ENCODE measurements at regions not wholly inside any gene's neighbourhood (a gene's known extent, or its start where the extent isn't known, plus 50 kb on each side); places are given as distances from the start of the nearest gene placed in this dataset.

- 84% methylated on average over 3 of the region's 3 CpGs; no CpG with 5 or more reads in 1 of the 2 experiments for WGBS, 2 experiments (ENCODE audit: extremely low coverage in 1 of 2, insufficient coverage in 1 of 2, insufficient read length in 1 of 2, insufficient replicate concordance in 2 of 2, low coverage in 1 of 2, low lambda C conversion rate in 2 of 2, missing lambda C conversion rate in 1 of 2)
- Histone ChIP-seq H3K4me1 (replicated peaks in 1 of 4; ENCODE audit: control insufficient read depth in 3 of 4, insufficient read depth in 4 of 4, low read length in 3 of 4) (no peaks in the 10 kb centered on the region), H2BK15ac (ENCODE audit: low read length) (no peak overlapping the region), H3K9ac (replicated peaks in 1 of 4; ENCODE audit: extremely low read depth in 1 of 4, low read depth in 3 of 4, low read length in 3 of 4) (no peak overlapping the region), H4K5ac (ENCODE audit: insufficient read length, low read depth, low read length) (no peak overlapping the region), H3K18ac (ENCODE audit: extremely low read depth, low read length) (no peak overlapping the region), H3K9me3 (ENCODE audit: insufficient read depth in 2 of 2, low read depth in 1 of 2, low read length in 1 of 2) (no peaks in the 10 kb centered on the region; a peak in 1 of 4 replicates), H3K56ac (replicated peaks; ENCODE audit: insufficient read length, low read depth, low read length) (no peak overlapping the region), H3K14ac (ENCODE audit: insufficient read length) (no peak overlapping the region), H3K79me2 (ENCODE audit: control insufficient read depth in 1 of 2, insufficient read depth in 2 of 2, low read length in 2 of 2) (no peaks in the 10 kb centered on the region), H4K8ac (ENCODE audit: extremely low read depth, insufficient read depth, low read length) (no peak overlapping the region), H2BK120ac (replicated peaks; ENCODE audit: low read depth, low read length) (no peak overlapping the region), H4K20me1 (replicated peaks in 1 of 2; ENCODE audit: control insufficient read depth in 1 of 2, insufficient read depth in 2 of 2, low read length in 2 of 2) (no peaks in the 10 kb centered on the region), H3K27me3 (replicated peaks in 1 of 4; ENCODE audit: control insufficient read depth in 3 of 4, extremely low read depth in 1 of 4, insufficient read depth in 3 of 4, low read length in 3 of 4) (no peaks in the 10 kb centered on the region), H3K4me2 (ENCODE audit: insufficient read depth in 1 of 2, low read depth in 2 of 2, low read length in 2 of 2) (no peak overlapping the region), H2BK12ac (ENCODE audit: low read depth, low read length) (no peak overlapping the region), H3K79me1 (ENCODE audit: low read depth, low read length) (no peaks in the 10 kb centered on the region), H2AK5ac (ENCODE audit: low read depth, low read length) (no peak overlapping the region), H3K23me2 (ENCODE audit: low read depth, low read length) (no peaks in the 10 kb centered on the region), H4K91ac (replicated peaks; ENCODE audit: insufficient read length, low read length) (no peak overlapping the region), H2BK5ac (ENCODE audit: low read depth, low read length) (no peak overlapping the region), H2BK20ac (ENCODE audit: low read length) (no peak overlapping the region), H3K4me3 (ENCODE audit: extremely low read depth in 1 of 4, insufficient read depth in 2 of 4, low read depth in 3 of 4, low read length in 4 of 4) (no peak overlapping the region), H3K4ac (replicated peaks; ENCODE audit: insufficient read length, low read depth, low read length) (no peak overlapping the region), H3K27ac (ENCODE audit: low read depth, low read length) (no peak overlapping the region), H2AFZ (ENCODE audit: low read length) (no peak overlapping the region), H3K36me3 (ENCODE audit: control insufficient read depth in 2 of 4, insufficient read depth in 4 of 4, low read length in 3 of 4) (no peaks in the 10 kb centered on the region), H3K23ac (ENCODE audit: insufficient read length) (no peak overlapping the region)
- FAIRE-seq (no peak), DNase-seq (ENCODE audit: low read depth in 1 of 2, low spot score in 2 of 2) (no peak)
- ChIA-PET CTCF (ENCODE audit: partially characterized antibody) (no interaction called here), POLR2A (ENCODE audit: partially characterized antibody) (no interaction called here)
- TF ChIP-seq RBBP5 (IDR thresholded peaks at IDR 0.05; ENCODE audit: borderline replicate concordance, low read depth, low read length) (no peak), USF2 (IDR thresholded peaks at IDR 0.05; ENCODE audit: low read length) (no peak), ZNF274 (IDR thresholded peaks at IDR 0.05; ENCODE audit: borderline replicate concordance, extremely low read depth, low read length) (no peak), ASH2L (IDR thresholded peaks at IDR 0.05; ENCODE audit: low read length) (no peak), NANOG (IDR thresholded peaks at IDR 0.05; ENCODE audit: insufficient read depth, low read depth, low read length, poor library complexity, severe bottlenecking) (no peak), CEBPB (IDR thresholded peaks at IDR 0.05; ENCODE audit: low read depth, low read length) (no peak), RXRA (IDR thresholded peaks at IDR 0.05; ENCODE audit: insufficient read depth, low read depth, low read length) (no peak), EGR1 (IDR thresholded peaks at IDR 0.05; ENCODE audit: borderline replicate concordance, low read depth, low read length) (no peak), POLR2AphosphoS5 (IDR thresholded peaks at IDR 0.05; ENCODE audit: low read depth, low read length) (no peak), BACH1 (IDR thresholded peaks at IDR 0.05; ENCODE audit: low read length) (no peak), SP1 (IDR thresholded peaks at IDR 0.05; ENCODE audit: low read depth, low read length) (no peak), KDM4A (IDR thresholded peaks at IDR 0.05; ENCODE audit: low read depth, low read length, severe bottlenecking) (no peak), BCL11A (IDR thresholded peaks at IDR 0.05; ENCODE audit: low read depth in 2 of 2, low read length in 2 of 2) (no peak), BRCA1 (IDR thresholded peaks at IDR 0.05; ENCODE audit: low read depth, low read length) (no peak), SIX5 (IDR thresholded peaks at IDR 0.05; ENCODE audit: low read depth, low read length) (no peak)
Measured at GRCh38 chr14:31977001-31977556, 100.0 kb upstream of the ARHGAP5 start.

All from H1 (cell line).